T-helper 17 cell (primary cell): ENCODE measurements at regions not wholly inside any gene's neighbourhood (a gene's known extent, or its start where the extent isn't known, plus 50 kb on each side); places are given as distances from the start of the nearest gene placed in this dataset.

ENCODE experiments used
- ATAC-seq: fragments of 150-1000 bp; cut with Tn5 transposase; 2 replicates; pipeline ENCODE4 v1.10.0; 2021; ENCODE audit warnings: mild to moderate bottlenecking, moderate library complexity
- DNase-seq, 3 donors: peaks; one replicate each; pipeline versions ENCODE4 v3.0.0 to v3.0.0-alpha.2; 2020 to 2021
- H3K9me3 ChIP-seq: one replicate; pipeline ENCODE4 v1.7.0; 2013; ENCODE audit warnings: low read length, mild to moderate bottlenecking; ENCODE audit not compliant: control insufficient read depth, poor library complexity, severe bottlenecking
- H3K27ac Mint-ChIP-seq: one replicate; pipeline ENCODE4 v1.8.0; 2022; ENCODE audit warnings: mild to moderate bottlenecking, moderate library complexity, mixed read lengths
- H3K27me3 Mint-ChIP-seq: one replicate; pipeline ENCODE4 v1.8.0; 2022; ENCODE audit warnings: mixed read lengths
- H3K36me3 Mint-ChIP-seq: one replicate; pipeline ENCODE4 v1.8.0; 2022; ENCODE audit warnings: low read depth, mixed read lengths
- H3K4me1 Mint-ChIP-seq: one replicate; pipeline ENCODE4 v1.8.0; 2022; ENCODE audit warnings: mild to moderate bottlenecking, mixed read lengths
- H3K4me3 Mint-ChIP-seq: one replicate; pipeline ENCODE4 v1.8.0; 2022; ENCODE audit warnings: mild to moderate bottlenecking, moderate library complexity, mixed read lengths

GRCh38 chr1:82896036-82896435 lies 1095.3 kb downstream of the ADGRL2 start:
- Mint-ChIP-seq H3K27me3 (no peaks in the 10 kb centered on the region), H3K4me3 (no peak overlapping the region), H3K4me1 (no peaks in the 10 kb centered on the region), H3K27ac (no peak overlapping the region), H3K36me3 (no peaks in the 10 kb centered on the region)
- no peaks in the 10 kb centered on the region for H3K9me3 ChIP-seq
- ATAC-seq (no peak), DNase-seq (no peak)

GRCh38 chr1:82894635-82895034 lies 1093.9 kb downstream of the ADGRL2 start:
- Mint-ChIP-seq H3K27me3 (no peaks in the 10 kb centered on the region), H3K27ac (no peak overlapping the region), H3K36me3 (no peaks in the 10 kb centered on the region), H3K4me3 (no peak overlapping the region), H3K4me1 (no peaks in the 10 kb centered on the region)
- no peaks in the 10 kb centered on the region for H3K9me3 ChIP-seq
- no peak for DNase-seq
- no peak for ATAC-seq

GRCh38 chr1:82893712-82894470 lies 1093.2 kb downstream of the ADGRL2 start:
- H3K27me3 Mint-ChIP-seq = no peaks in the 10 kb centered on the region
- no peak for DNase-seq
- H3K27ac Mint-ChIP-seq = no peak overlapping the region
- H3K36me3 Mint-ChIP-seq = no peaks in the 10 kb centered on the region
- H3K4me3 Mint-ChIP-seq = no peak overlapping the region
- ATAC-seq = no peak
- H3K9me3 ChIP-seq = no peaks in the 10 kb centered on the region
- no peaks in the 10 kb centered on the region for H3K4me1 Mint-ChIP-seq

- H3K4me3 Mint-ChIP-seq = no peak overlapping the region
- ATAC-seq (no peak), DNase-seq (no peak)
- H3K9me3 ChIP-seq = no peaks in the 10 kb centered on the region
- H3K36me3 Mint-ChIP-seq = no peaks in the 10 kb centered on the region
- no peak overlapping the region for H3K27ac Mint-ChIP-seq
- no peaks in the 10 kb centered on the region for H3K4me1 Mint-ChIP-seq
- H3K27me3 Mint-ChIP-seq = no peaks in the 10 kb centered on the region
These were observed 1079.8 kb downstream of the ADGRL2 start for GRCh38 chr1:82880506-82880905.

GRCh38 chr1:82879701-82880305 lies 1079.1 kb downstream of the ADGRL2 start:
- no peaks in the 10 kb centered on the region for H3K9me3 ChIP-seq
- Mint-ChIP-seq H3K36me3 (no peaks in the 10 kb centered on the region), H3K27me3 (no peaks in the 10 kb centered on the region), H3K4me1 (no peaks in the 10 kb centered on the region), H3K4me3 (no peak overlapping the region), H3K27ac (no peak overlapping the region)
- DNase-seq (no peak), ATAC-seq (no peak)

GRCh38 chr1:82875170-82875569 lies 1074.4 kb downstream of the ADGRL2 start:
- H3K4me1 Mint-ChIP-seq = no peaks in the 10 kb centered on the region
- no peak overlapping the region for H3K27ac Mint-ChIP-seq
- no peaks in the 10 kb centered on the region for H3K9me3 ChIP-seq
- ATAC-seq (no peak), DNase-seq (no peak)
- H3K4me3 Mint-ChIP-seq = no peak overlapping the region
- no peaks in the 10 kb centered on the region for H3K36me3 Mint-ChIP-seq
- no peaks in the 10 kb centered on the region for H3K27me3 Mint-ChIP-seq

- ATAC-seq (no peak), DNase-seq (no peak)
- no peaks in the 10 kb centered on the region for H3K36me3 Mint-ChIP-seq
- no peak overlapping the region for H3K27ac Mint-ChIP-seq
- no peaks in the 10 kb centered on the region for H3K4me1 Mint-ChIP-seq
- no peak overlapping the region for H3K4me3 Mint-ChIP-seq
- H3K27me3 Mint-ChIP-seq = no peaks in the 10 kb centered on the region
- H3K9me3 ChIP-seq = no peaks in the 10 kb centered on the region
These were observed 1073.3 kb downstream of the ADGRL2 start for GRCh38 chr1:82874041-82874440.

GRCh38 chr1:82870332-82870731 lies 1069.6 kb downstream of the ADGRL2 start:
- Mint-ChIP-seq H3K27ac (no peak overlapping the region), H3K4me1 (no peaks in the 10 kb centered on the region), H3K4me3 (no peak overlapping the region), H3K27me3 (no peaks in the 10 kb centered on the region), H3K36me3 (no peaks in the 10 kb centered on the region)
- H3K9me3 ChIP-seq = peaks cover 4% of the 10 kb centered on the region
- ATAC-seq = no peak
- DNase-seq = no peak

- Mint-ChIP-seq H3K4me1 (no peaks in the 10 kb centered on the region), H3K36me3 (no peaks in the 10 kb centered on the region), H3K4me3 (no peak overlapping the region), H3K27me3 (no peaks in the 10 kb centered on the region), H3K27ac (no peak overlapping the region)
- no peak for ATAC-seq
- DNase-seq = no peak
- H3K9me3 ChIP-seq = peaks cover 4% of the 10 kb centered on the region
These were observed 1067.0 kb downstream of the ADGRL2 start for GRCh38 chr1:82867781-82868180.

GRCh38 chr1:82861749-82862148 lies 1061.0 kb downstream of the ADGRL2 start:
- DNase-seq (no peak), ATAC-seq (no peak)
- Mint-ChIP-seq H3K4me1 (no peaks in the 10 kb centered on the region), H3K27me3 (no peaks in the 10 kb centered on the region), H3K36me3 (no peaks in the 10 kb centered on the region), H3K4me3 (no peak overlapping the region), H3K27ac (no peak overlapping the region)
- no peaks in the 10 kb centered on the region for H3K9me3 ChIP-seq

GRCh38 chr1:82858031-82858430 lies 1057.3 kb downstream of the ADGRL2 start:
- no peak for ATAC-seq
- no peak overlapping the region for H3K4me3 Mint-ChIP-seq
- H3K9me3 ChIP-seq = no peaks in the 10 kb centered on the region
- no peaks in the 10 kb centered on the region for H3K36me3 Mint-ChIP-seq
- no peaks in the 10 kb centered on the region for H3K27me3 Mint-ChIP-seq
- DNase-seq = no peak
- H3K4me1 Mint-ChIP-seq = no peaks in the 10 kb centered on the region
- H3K27ac Mint-ChIP-seq = no peak overlapping the region

GRCh38 chr1:82849460-82849859 lies 1048.7 kb downstream of the ADGRL2 start:
- no peaks in the 10 kb centered on the region for H3K9me3 ChIP-seq
- Mint-ChIP-seq H3K4me1 (no peaks in the 10 kb centered on the region), H3K36me3 (no peaks in the 10 kb centered on the region), H3K27ac (no peak overlapping the region), H3K27me3 (no peaks in the 10 kb centered on the region), H3K4me3 (no peak overlapping the region)
- no peak for DNase-seq
- no peak for ATAC-seq

- Mint-ChIP-seq H3K27me3 (no peaks in the 10 kb centered on the region), H3K36me3 (no peaks in the 10 kb centered on the region), H3K4me1 (no peaks in the 10 kb centered on the region), H3K4me3 (no peak overlapping the region), H3K27ac (no peak overlapping the region)
- ATAC-seq (no peak), DNase-seq (no peak)
- no peaks in the 10 kb centered on the region for H3K9me3 ChIP-seq
These were observed 1047.3 kb downstream of the ADGRL2 start for GRCh38 chr1:82848043-82848442.

GRCh38 chr1:82845866-82846265 lies 1045.1 kb downstream of the ADGRL2 start:
- Mint-ChIP-seq H3K36me3 (no peaks in the 10 kb centered on the region), H3K27me3 (no peaks in the 10 kb centered on the region), H3K4me1 (no peaks in the 10 kb centered on the region), H3K4me3 (no peak overlapping the region), H3K27ac (no peak overlapping the region)
- ATAC-seq (no peak), DNase-seq (no peak)
- no peaks in the 10 kb centered on the region for H3K9me3 ChIP-seq
